Progenitor cell of endocrine pancreas (in vitro differentiated cells): ENCODE measurements at regions not wholly inside any gene's neighbourhood (a gene's known extent, or its start where the extent isn't known, plus 50 kb on each side); places are given as distances from the start of the nearest gene placed in this dataset.

Experiments used
- DNase-seq: peaks from one replicate; pipeline ENCODE4 v3.0.0; 2021; ENCODE audit warnings: low spot score; ENCODE audit not compliant: unreplicated experiment
- H3K27ac Mint-ChIP-seq: 2 replicates; pipeline ENCODE4 v1.8.0; 2021; ENCODE audit warnings: mild to moderate bottlenecking, moderate library complexity, mixed read lengths
- H3K27me3 Mint-ChIP-seq: 2 replicates; pipeline ENCODE4 v1.8.0; 2021; ENCODE audit warnings: mixed read lengths
- H3K36me3 Mint-ChIP-seq: 2 replicates; pipeline ENCODE4 v1.8.0; 2022; ENCODE audit warnings: mixed read lengths; ENCODE audit not compliant: insufficient read depth
- H3K4me1 Mint-ChIP-seq: 2 replicates; pipeline ENCODE4 v1.8.0; 2021; ENCODE audit warnings: low read depth, mixed read lengths
- H3K4me3 Mint-ChIP-seq: 2 replicates; pipeline ENCODE4 v1.8.0; 2021; ENCODE audit warnings: low read depth, mild to moderate bottlenecking, moderate library complexity, mixed read lengths
- H3K9me3 Mint-ChIP-seq: 2 replicates; pipeline ENCODE4 v1.8.0; 2021; ENCODE audit warnings: low read depth, mixed read lengths
- CTCF ChIP-seq: fragments of 200-600 bp; sonication (generic); IDR thresholded peaks from one replicate; pipeline ENCODE4 v1.5.0; 2021; ENCODE audit warnings: antibody characterized with exemption, mild to moderate bottlenecking; ENCODE audit not compliant: unreplicated experiment

DNA sequence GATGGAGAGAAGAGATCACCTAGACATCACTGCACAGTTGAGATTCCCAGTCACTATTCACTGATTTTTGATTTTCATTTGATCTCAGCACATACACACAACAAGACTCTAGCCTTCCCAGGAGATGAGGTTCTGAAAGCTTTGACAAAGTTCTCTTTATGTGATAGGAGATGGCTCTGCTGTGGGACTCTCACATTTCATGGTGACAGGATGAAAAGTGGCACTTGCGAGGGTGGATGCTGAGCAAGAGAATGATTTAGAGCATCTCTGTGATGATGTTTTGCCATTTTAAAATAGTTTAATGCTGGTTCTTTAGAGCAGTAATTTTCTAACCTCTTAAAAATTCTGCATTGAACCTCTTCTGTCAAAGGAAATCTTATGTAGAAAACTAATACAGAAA, 113.3 kb upstream of the CA10 start:
- peaks cover 2% of the 10 kb centered on the region for H3K27me3 Mint-ChIP-seq
- no peak overlapping the region for H3K4me3 Mint-ChIP-seq
- TF ChIP-seq CTCF, result no peak
- no peaks in the 10 kb centered on the region for H3K9me3 Mint-ChIP-seq
- H3K4me1 Mint-ChIP-seq, result no peaks in the 10 kb centered on the region
- DNase-seq, result no peak
- no peak overlapping the region for H3K27ac Mint-ChIP-seq
- no peaks in the 10 kb centered on the region for H3K36me3 Mint-ChIP-seq

DNA sequence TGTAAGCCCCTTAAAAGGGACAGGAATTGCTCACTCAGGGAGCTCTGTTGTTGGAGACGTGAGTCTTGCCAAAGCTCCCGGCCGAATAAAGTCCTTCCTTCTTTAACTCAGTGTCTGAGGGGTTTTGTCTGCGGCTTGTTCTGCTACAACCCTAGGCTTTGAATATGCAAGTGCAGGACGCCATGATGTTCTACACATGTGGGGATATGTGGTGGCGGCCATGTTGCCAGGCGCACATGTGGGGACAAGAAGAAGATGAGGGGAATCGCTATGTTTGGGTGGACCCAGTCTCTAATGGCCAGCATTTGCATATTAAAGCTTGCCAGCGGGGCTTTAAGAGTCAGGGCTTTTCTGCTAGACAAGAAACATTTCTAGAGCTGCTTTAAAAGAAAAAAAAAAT, 96.8 kb upstream of the CA10 start:
- TF ChIP-seq CTCF, result no peak
- Mint-ChIP-seq H3K4me3 (no peak overlapping the region), H3K27me3 (no peaks in the 10 kb centered on the region), H3K4me1 (peaks cover 3% of the 10 kb centered on the region), H3K36me3 (no peaks in the 10 kb centered on the region), H3K27ac (no peak overlapping the region), H3K9me3 (peaks cover under 1% of the 10 kb centered on the region)
- no peak for DNase-seq

DNA sequence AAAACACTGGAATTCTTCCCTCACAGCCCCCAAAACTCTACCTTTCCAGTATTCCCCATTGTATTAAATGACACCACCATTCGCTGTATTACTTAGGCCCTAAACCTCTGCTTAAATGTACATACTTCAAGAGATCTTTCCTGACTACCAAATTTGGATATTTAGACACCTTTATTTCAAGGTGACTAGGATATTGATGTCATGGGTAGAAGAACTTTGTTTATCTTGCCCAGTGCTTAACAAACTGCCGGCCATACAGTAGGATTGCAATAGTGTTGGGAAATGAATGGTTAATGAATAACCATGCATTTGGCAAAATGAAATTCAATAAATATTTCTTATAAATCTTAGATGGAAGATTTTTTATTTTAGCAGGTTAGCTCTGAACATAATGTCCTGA, 86.2 kb upstream of the CA10 start:
- H3K9me3 Mint-ChIP-seq, result no peaks in the 10 kb centered on the region
- TF ChIP-seq CTCF, result no peak
- no peak overlapping the region for H3K27ac Mint-ChIP-seq
- H3K4me1 Mint-ChIP-seq, result peaks cover 6% of the 10 kb centered on the region
- H3K27me3 Mint-ChIP-seq, result peaks cover 3% of the 10 kb centered on the region
- no peak for DNase-seq
- no peak overlapping the region for H3K4me3 Mint-ChIP-seq
- no peaks in the 10 kb centered on the region for H3K36me3 Mint-ChIP-seq

- no peaks in the 10 kb centered on the region for H3K9me3 Mint-ChIP-seq
Measured at GRCh38 chr17:52242268-52242667, 83.8 kb upstream of the CA10 start.

GRCh38 chr17:52237151-52237550, 78.6 kb upstream of the CA10 start:
- no peak for DNase-seq
- H3K27ac Mint-ChIP-seq, result no peak overlapping the region
- H3K36me3 Mint-ChIP-seq, result no peaks in the 10 kb centered on the region
- no peak overlapping the region for H3K4me3 Mint-ChIP-seq
- no peaks in the 10 kb centered on the region for H3K9me3 Mint-ChIP-seq
- no peaks in the 10 kb centered on the region for H3K4me1 Mint-ChIP-seq
- no peaks in the 10 kb centered on the region for H3K27me3 Mint-ChIP-seq
- TF ChIP-seq CTCF, result no peak

More at GRCh38 chr17:52242268-52242667, 83.8 kb upstream of the CA10 start:
- H3K27ac Mint-ChIP-seq, result no peak overlapping the region
- DNase-seq, result no peak
- no peak for TF ChIP-seq CTCF
- H3K4me1 Mint-ChIP-seq, result peaks cover 6% of the 10 kb centered on the region
- peaks cover 3% of the 10 kb centered on the region for H3K27me3 Mint-ChIP-seq
- no peaks in the 10 kb centered on the region for H3K36me3 Mint-ChIP-seq
- H3K4me3 Mint-ChIP-seq, result no peak overlapping the region

DNA sequence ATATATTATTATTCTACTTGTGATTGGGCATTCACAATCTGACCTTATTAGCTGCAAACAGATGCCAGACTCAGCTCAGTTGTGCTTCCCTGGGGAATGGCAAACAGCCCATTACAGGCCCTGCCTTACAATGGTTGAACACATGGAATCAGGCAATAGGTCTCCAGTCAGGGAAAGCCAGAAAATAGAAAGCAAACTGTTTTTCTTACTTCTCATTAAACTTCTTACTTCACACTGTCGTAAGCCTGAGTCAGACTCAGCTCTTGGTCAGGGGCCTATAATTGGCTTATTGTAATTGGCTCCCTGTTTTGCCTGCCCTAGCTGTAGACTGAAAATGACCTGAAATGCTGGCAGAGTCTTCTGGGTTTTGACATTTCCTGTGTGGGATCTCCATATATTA, 77.0 kb upstream of the CA10 start:
- no peaks in the 10 kb centered on the region for H3K9me3 Mint-ChIP-seq
- H3K4me3 Mint-ChIP-seq, result no peak overlapping the region
- TF ChIP-seq CTCF, result no peak
- no peaks in the 10 kb centered on the region for H3K27me3 Mint-ChIP-seq
- no peaks in the 10 kb centered on the region for H3K4me1 Mint-ChIP-seq
- no peaks in the 10 kb centered on the region for H3K36me3 Mint-ChIP-seq
- H3K27ac Mint-ChIP-seq, result no peak overlapping the region
- no peak for DNase-seq
